OCI-LY7 (cell line): ENCODE measurements at regions not wholly inside any gene's neighbourhood (a gene's known extent, or its start where the extent isn't known, plus 50 kb on each side); places are given as distances from the start of the nearest gene placed in this dataset.

Source experiments
- BruUV-seq: library from RNA; stranded (reverse); fragments of 400-500 nt; replicated peaks from 2 replicates; lab custom pipeline; 2021; lab: Mats Ljungman, UMichigan
- CTCF ChIA-PET: fragments of 300-600 bp; sonication (Branson Sonifier 250); formaldehyde crosslinking; loops from one replicate; lab custom pipeline; 2022; ENCODE audit warnings: antibody characterized with exemption; ENCODE audit not compliant: unreplicated experiment; lab: Charles Lee
- POLR2A ChIA-PET: fragments of 300-600 bp; sonication (Branson Sonifier 250); formaldehyde crosslinking; loops from one replicate; lab custom pipeline; 2022; ENCODE audit warnings: antibody characterized with exemption; lab: Charles Lee
- DNase-seq: peaks from one replicate; pipeline ENCODE4 v3.0.0-alpha.2; 2015; ENCODE audit warnings: low spot score
- H2AFZ ChIP-seq: fragments of 200-600 bp; sonication (generic), shearing (Covaris generic); 2 replicates; pipeline ENCODE4 v1.6.1; 2014; ENCODE audit warnings: mild to moderate bottlenecking, antibody characterized with exemption, low read length, moderate library complexity
- H3K27ac ChIP-seq: fragments of 200-600 bp; sonication (generic); 2 replicates; pipeline ENCODE4 v1.5.1; 2014; ENCODE audit warnings: mixed run types, low read depth, mild to moderate bottlenecking, moderate library complexity, low read length, inconsistent platforms; ENCODE audit not compliant: poor library complexity, severe bottlenecking
- H3K36me3 ChIP-seq: fragments of 200-600 bp; sonication (generic); 2 replicates; pipeline ENCODE4 v1.6.1; 2014; ENCODE audit warnings: mild to moderate bottlenecking, antibody characterized with exemption, low read length, moderate library complexity, mixed read lengths; ENCODE audit not compliant: insufficient read depth
- H3K4me1 ChIP-seq: fragments of 200-600 bp; sonication (generic); 2 replicates; pipeline ENCODE4 v1.5.1; 2014; ENCODE audit warnings: mild to moderate bottlenecking, low read length; ENCODE audit not compliant: insufficient read depth, poor library complexity, severe bottlenecking
- H3K4me2 ChIP-seq: fragments of 200-600 bp; sonication (generic); 2 replicates; pipeline ENCODE4 v1.6.1; 2014; ENCODE audit warnings: mild to moderate bottlenecking, low read length
- H3K4me3 ChIP-seq: fragments of 200-600 bp; sonication (generic); 2 replicates; pipeline ENCODE4 v1.5.1; 2014; ENCODE audit warnings: mild to moderate bottlenecking, low read depth, low read length; ENCODE audit not compliant: poor library complexity, severe bottlenecking
- H3K79me2 ChIP-seq: fragments of 200-600 bp; sonication (generic); 2 replicates; pipeline ENCODE4 v1.6.1; 2016; ENCODE audit warnings: low read depth, mild to moderate bottlenecking, low read length, moderate library complexity, mixed read lengths; ENCODE audit not compliant: insufficient read depth
- H3K9me2 ChIP-seq: fragments of 200-600 bp; sonication (generic); 2 replicates; pipeline ENCODE4 v1.6.1; 2016; ENCODE audit warnings: mild to moderate bottlenecking, low read length, mixed read lengths; ENCODE audit not compliant: insufficient read depth
- H3K9me3 ChIP-seq: fragments of 200-600 bp; sonication (generic); 2 replicates; pipeline ENCODE4 v1.6.1; 2014; ENCODE audit warnings: mild to moderate bottlenecking, mixed run types, low read length, mixed read lengths
- H4K20me1 ChIP-seq: fragments of 200-600 bp; sonication (generic); 2 replicates; pipeline ENCODE4 v1.6.1; 2014; ENCODE audit warnings: mild to moderate bottlenecking, antibody characterized with exemption, low read length, moderate library complexity, mixed read lengths; ENCODE audit not compliant: insufficient read depth
- EZH2phosphoT487 ChIP-seq: fragments of 200-600 bp; sonication (generic); IDR thresholded peaks from 2 replicates; pipeline ENCODE4 v1.6.1; 2018; ENCODE audit warnings: low read depth, borderline replicate concordance, mild to moderate bottlenecking, mixed run types, antibody characterized with exemption, low read length, moderate library complexity, mixed read lengths
- intact Hi-C: fragments of 100-400 bp; cut with micrococcal nuclease; formaldehyde crosslinking; loops from one replicate; pipeline ENCODE4 v1.10.0; 2022; ENCODE audit not compliant: unreplicated experiment
- TF ChIP-seq, protein P1 (sequence below): fragments of 200-600 bp; sonication (generic); conservative IDR thresholded peaks from 2 replicates; pipeline ENCODE4 v1.5.1; 2014; ENCODE audit warnings: mild to moderate bottlenecking, antibody characterized with exemption, low read length, moderate library complexity, mixed read lengths

DNA sequence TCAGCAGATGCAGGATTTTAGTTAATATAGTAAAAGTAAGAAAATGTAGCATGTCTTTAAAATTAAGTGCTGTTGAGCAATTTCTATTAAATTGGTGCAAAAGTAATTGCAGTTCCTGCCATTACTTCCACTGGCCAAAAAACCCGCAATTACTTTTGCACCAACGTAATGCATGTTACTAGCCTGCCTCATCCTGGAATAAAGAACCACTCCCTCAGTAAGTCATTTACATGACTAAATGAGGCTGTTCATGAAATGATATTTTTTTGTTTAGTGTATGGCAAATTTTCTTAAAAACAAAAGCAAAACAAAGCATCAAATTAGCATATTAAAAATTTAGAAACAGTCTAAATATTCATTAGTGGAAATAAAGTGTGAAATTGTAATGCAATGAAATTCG is 180.4 kb downstream of the DIPK2A start:
- intact Hi-C loops = no loop called here
- no peaks in the 10 kb centered on the region for H3K36me3 ChIP-seq
- H3K4me2 ChIP-seq = no peak overlapping the region
- ChIA-PET POLR2A (no interaction called here), CTCF (no interaction called here)
- BruUV-seq = no TSS peak
- no peaks in the 10 kb centered on the region for H4K20me1 ChIP-seq
- no peaks in the 10 kb centered on the region for H3K9me3 ChIP-seq
- H3K4me3 ChIP-seq = no peak overlapping the region
- no peak overlapping the region for H2AFZ ChIP-seq
- no peak for DNase-seq
- no peaks in the 10 kb centered on the region for H3K79me2 ChIP-seq
- H3K9me2 ChIP-seq = no peaks in the 10 kb centered on the region
- no peaks in the 10 kb centered on the region for H3K4me1 ChIP-seq
- no peak overlapping the region for H3K27ac ChIP-seq
- no peak for TF ChIP-seq EZH2phosphoT487
- TF ChIP-seq, protein P1, sequence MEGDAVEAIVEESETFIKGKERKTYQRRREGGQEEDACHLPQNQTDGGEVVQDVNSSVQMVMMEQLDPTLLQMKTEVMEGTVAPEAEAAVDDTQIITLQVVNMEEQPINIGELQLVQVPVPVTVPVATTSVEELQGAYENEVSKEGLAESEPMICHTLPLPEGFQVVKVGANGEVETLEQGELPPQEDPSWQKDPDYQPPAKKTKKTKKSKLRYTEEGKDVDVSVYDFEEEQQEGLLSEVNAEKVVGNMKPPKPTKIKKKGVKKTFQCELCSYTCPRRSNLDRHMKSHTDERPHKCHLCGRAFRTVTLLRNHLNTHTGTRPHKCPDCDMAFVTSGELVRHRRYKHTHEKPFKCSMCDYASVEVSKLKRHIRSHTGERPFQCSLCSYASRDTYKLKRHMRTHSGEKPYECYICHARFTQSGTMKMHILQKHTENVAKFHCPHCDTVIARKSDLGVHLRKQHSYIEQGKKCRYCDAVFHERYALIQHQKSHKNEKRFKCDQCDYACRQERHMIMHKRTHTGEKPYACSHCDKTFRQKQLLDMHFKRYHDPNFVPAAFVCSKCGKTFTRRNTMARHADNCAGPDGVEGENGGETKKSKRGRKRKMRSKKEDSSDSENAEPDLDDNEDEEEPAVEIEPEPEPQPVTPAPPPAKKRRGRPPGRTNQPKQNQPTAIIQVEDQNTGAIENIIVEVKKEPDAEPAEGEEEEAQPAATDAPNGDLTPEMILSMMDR = no peak

DNA sequence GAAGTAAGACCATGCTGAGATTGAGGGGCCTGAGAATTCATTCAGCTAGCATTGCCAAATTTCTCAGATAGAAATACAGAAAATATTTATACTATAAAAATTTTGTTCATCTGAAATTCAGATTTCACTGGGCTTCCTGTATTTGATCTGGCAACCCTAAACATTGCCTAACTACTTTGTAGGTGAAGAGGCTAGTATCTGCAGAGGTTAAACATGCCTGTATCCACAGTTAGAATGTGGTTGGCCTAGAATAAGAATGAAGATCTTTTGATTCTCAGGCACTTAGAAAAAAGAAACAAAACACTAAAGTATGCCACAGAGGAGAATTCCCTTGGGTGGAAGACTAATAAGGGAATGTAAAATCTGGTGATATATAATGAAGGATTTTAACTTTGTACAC is 189.0 kb downstream of the DIPK2A start:
- no peak overlapping the region for H3K27ac ChIP-seq
- no peak for DNase-seq
- intact Hi-C loops = no loop called here
- H3K4me3 ChIP-seq = no peak overlapping the region
- H3K4me2 ChIP-seq = no peak overlapping the region
- no TSS peak for BruUV-seq
- no peaks in the 10 kb centered on the region for H4K20me1 ChIP-seq
- no peaks in the 10 kb centered on the region for H3K4me1 ChIP-seq
- no peak overlapping the region for H2AFZ ChIP-seq
- TF ChIP-seq, protein P1 = no peak
- no peak for TF ChIP-seq EZH2phosphoT487
- H3K36me3 ChIP-seq = no peaks in the 10 kb centered on the region
- no peaks in the 10 kb centered on the region for H3K9me3 ChIP-seq
- H3K9me2 ChIP-seq = no peaks in the 10 kb centered on the region
- ChIA-PET CTCF (no interaction called here), POLR2A (no interaction called here)
- no peaks in the 10 kb centered on the region for H3K79me2 ChIP-seq

DNA sequence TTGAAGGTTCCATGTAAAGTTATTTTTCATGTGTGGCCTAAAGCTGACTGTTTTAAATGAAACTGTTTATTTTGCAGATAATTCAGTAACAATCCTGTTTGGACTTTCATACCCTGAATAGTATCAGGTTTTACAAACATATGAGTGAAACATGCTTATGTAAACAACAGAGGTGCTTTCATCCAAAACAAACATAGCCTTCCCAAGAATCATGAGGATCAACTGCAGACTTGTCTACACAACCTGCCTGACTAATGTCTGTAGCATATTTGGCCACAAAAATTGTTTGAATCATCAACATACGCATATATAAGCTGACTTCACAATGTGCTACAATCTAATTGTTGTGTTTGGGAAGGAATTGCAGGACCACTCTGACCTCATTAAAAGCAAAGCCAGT is 190.4 kb downstream of the DIPK2A start:
- no peak overlapping the region for H3K4me3 ChIP-seq
- no peaks in the 10 kb centered on the region for H3K79me2 ChIP-seq
- no peak overlapping the region for H3K4me2 ChIP-seq
- intact Hi-C loops = no loop called here
- no peaks in the 10 kb centered on the region for H3K9me2 ChIP-seq
- POLR2A ChIA-PET = interaction anchor here (0.5 to 1.0 kb wide), 2 partner anchors 8 to 10 kb away, joined by 3 to 4 read pairs; no protein-coding TSS in a partner anchor
- no peak overlapping the region for H2AFZ ChIP-seq
- no peaks in the 10 kb centered on the region for H3K4me1 ChIP-seq
- no peaks in the 10 kb centered on the region for H3K36me3 ChIP-seq
- CTCF ChIA-PET = no interaction called here
- no TSS peak for BruUV-seq
- no peak overlapping the region for H3K27ac ChIP-seq
- H4K20me1 ChIP-seq = no peaks in the 10 kb centered on the region
- no peaks in the 10 kb centered on the region for H3K9me3 ChIP-seq
- DNase-seq = no peak
- TF ChIP-seq, protein P1 = no peak
- no peak for TF ChIP-seq EZH2phosphoT487
